PC-9 (cell line): ENCODE measurements at regions not wholly inside any gene's neighbourhood (a gene's known extent, or its start where the extent isn't known, plus 50 kb on each side); places are given as distances from the start of the nearest gene placed in this dataset.

Experiments used
- EZH2 ChIP-seq: fragments of 200-600 bp; sonication (generic); IDR thresholded peaks from 2 replicates; pipeline ENCODE4 v1.8.0; 2017; ENCODE audit warnings: antibody characterized with exemption, low read depth
- TF ChIP-seq, protein P1 (sequence below): fragments of 200-600 bp; sonication (generic); conservative IDR thresholded peaks from 2 replicates; pipeline ENCODE4 v1.6.1; 2017; ENCODE audit warnings: mixed run types, antibody characterized with exemption, mild to moderate bottlenecking, moderate library complexity

DNA sequence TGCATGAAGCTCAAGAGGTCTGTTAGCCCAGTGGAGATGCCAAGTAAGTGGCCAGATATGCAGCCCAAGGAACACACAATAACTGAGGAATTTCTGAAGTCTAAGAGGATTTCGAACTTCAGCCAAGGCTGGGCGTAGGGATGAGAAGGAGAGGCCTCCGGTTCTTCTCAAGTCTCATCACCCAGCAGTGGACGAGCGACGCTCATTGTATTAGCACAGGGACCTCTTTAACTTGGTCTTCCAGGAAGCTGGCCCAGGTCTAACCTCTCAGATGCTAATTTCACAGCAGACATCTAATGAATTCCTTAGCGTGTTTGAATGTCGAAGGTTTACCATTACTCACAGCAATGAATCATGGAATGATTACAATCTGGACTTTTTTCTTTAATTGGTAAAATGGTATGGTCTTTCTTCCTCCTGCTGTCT is 85.0 kb downstream of the HES1 start:
- no peak for TF ChIP-seq EZH2
- TF ChIP-seq, protein P1, sequence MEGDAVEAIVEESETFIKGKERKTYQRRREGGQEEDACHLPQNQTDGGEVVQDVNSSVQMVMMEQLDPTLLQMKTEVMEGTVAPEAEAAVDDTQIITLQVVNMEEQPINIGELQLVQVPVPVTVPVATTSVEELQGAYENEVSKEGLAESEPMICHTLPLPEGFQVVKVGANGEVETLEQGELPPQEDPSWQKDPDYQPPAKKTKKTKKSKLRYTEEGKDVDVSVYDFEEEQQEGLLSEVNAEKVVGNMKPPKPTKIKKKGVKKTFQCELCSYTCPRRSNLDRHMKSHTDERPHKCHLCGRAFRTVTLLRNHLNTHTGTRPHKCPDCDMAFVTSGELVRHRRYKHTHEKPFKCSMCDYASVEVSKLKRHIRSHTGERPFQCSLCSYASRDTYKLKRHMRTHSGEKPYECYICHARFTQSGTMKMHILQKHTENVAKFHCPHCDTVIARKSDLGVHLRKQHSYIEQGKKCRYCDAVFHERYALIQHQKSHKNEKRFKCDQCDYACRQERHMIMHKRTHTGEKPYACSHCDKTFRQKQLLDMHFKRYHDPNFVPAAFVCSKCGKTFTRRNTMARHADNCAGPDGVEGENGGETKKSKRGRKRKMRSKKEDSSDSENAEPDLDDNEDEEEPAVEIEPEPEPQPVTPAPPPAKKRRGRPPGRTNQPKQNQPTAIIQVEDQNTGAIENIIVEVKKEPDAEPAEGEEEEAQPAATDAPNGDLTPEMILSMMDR = no peak
